ENCODE measurements at regions not wholly inside any gene's neighbourhood (a gene's known extent, or its start where the extent isn't known, plus 50 kb on each side); places are given as distances from the start of the nearest gene placed in this dataset.
A peak's percentile ranks its signal among the peaks of the same experiment; 100 is the strongest.

DNA sequence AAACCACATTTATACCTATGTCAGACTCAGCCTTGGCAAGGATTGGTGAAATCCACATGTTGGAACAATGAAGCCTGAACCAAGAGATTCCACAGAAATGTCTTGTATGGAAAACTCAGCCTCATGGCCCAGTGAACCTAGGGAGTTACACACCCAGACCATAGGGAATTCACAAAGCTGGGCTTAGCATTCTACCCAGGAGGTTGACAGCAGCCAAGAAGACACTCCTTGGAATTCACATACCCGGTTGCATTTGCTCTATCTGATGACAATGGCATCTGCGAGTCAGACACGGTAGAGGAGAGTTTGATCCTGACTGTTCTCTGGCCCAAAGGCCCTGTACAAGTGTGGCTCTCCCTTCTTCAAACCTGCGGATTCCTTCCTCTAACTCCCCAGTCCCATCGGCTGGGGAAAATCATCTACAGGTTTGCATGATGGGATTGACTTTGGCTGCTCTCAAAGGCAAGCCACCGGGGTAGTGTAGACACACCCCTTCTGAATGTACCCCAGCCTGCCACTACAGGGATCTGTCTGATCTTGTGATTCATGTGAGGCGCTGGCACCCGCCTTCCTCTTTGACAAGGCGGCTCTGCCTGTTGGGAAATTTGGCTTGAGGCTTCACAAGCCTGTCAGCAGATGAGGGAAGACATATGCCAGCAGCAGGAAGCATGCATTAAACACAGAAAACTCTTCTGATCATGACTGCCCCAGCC lies 297.3 kb upstream of the KAZN start:
- no peak overlapping the region for H3K4me3 ChIP-seq (ENCODE audit: low read depth, poor library complexity, severe bottlenecking)
- DNase-seq (ENCODE audit: low spot score in 2 of 2), result peak; percentile 86 to 95
- 26 to 28% methylated on average over 9 of the region's 9 CpGs for WGBS, 2 donors
- intact Hi-C loops (cut with DNase I; ENCODE audit: low total_unique reads), result no loop called here
- no peak for TF ChIP-seq POLR2A (IDR thresholded peaks at IDR 0.05)
- TF ChIP-seq, protein P1, sequence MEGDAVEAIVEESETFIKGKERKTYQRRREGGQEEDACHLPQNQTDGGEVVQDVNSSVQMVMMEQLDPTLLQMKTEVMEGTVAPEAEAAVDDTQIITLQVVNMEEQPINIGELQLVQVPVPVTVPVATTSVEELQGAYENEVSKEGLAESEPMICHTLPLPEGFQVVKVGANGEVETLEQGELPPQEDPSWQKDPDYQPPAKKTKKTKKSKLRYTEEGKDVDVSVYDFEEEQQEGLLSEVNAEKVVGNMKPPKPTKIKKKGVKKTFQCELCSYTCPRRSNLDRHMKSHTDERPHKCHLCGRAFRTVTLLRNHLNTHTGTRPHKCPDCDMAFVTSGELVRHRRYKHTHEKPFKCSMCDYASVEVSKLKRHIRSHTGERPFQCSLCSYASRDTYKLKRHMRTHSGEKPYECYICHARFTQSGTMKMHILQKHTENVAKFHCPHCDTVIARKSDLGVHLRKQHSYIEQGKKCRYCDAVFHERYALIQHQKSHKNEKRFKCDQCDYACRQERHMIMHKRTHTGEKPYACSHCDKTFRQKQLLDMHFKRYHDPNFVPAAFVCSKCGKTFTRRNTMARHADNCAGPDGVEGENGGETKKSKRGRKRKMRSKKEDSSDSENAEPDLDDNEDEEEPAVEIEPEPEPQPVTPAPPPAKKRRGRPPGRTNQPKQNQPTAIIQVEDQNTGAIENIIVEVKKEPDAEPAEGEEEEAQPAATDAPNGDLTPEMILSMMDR (IDR thresholded peaks at IDR 0.05), result no peak

DNA sequence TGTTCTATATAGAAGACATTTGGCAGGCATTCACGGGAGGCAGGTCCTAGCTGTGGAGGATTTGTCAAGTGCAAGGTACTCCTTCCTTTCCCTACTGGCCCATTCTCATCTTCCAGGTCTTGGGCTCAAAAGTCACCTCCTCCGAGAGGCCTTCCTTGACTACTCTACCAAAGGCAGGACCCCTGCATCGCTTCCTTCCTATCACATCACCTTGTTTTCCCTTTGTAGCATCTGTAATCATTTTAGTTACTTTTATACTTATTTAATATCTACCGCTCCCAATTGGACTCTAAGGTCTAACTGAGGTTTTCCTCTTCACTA lies 296.8 kb upstream of the KAZN start:
- WGBS, 2 donors, result 47 to 55% methylated on average over 4 of the region's 4 CpGs
- TF ChIP-seq, protein P1 (IDR thresholded peaks at IDR 0.05), result no peak
- no peak for TF ChIP-seq POLR2A (IDR thresholded peaks at IDR 0.05)
- intact Hi-C loops (cut with DNase I; ENCODE audit: low total_unique reads), result no loop called here
- DNase-seq (ENCODE audit: low spot score in 2 of 2), result no peak
- no peak overlapping the region for H3K4me3 ChIP-seq (ENCODE audit: low read depth, poor library complexity, severe bottlenecking)

DNA sequence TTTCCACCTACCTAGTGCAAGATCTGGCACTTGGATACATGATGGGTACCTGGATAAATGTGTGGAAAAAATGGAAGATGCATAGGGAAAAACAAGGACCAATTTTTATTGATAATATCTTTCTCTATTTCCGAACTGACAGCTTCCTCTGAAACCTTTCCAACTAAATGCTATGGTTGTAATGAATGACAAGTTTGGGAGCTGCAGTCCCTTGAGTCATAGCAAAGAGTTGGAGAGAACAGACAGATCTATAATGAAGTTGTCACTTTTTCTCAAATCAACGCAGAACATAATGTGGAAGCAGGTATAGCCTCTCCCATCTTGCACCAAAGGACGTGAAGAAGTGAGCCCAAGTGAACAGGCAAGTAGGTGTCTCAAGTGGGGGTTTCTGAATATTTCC lies 296.5 kb upstream of the KAZN start:
- intact Hi-C loops (cut with DNase I; ENCODE audit: low total_unique reads), result no loop called here

DNA sequence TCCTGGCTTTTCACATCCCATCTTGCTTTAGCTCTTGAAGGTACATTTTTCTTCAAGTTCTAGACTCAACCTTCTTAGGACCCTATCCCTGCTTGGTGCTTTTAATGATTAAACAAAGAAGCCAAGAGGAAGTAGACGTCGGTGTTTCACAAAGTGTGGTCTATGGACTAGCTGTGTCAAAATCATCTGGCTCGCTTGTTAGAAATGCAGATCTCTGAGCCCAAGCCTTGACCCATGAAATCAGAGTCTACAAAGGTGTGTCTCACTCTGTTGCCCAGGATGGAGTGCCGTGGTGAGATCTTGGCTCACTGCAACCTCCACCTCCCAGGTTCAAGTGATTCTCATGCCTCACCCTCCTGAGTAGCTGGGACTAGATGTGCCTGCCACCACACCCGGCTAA lies 295.5 kb upstream of the KAZN start:
- TF ChIP-seq, protein P1 (IDR thresholded peaks at IDR 0.05), result no peak
- no peak for TF ChIP-seq POLR2A (IDR thresholded peaks at IDR 0.05)
- no peak overlapping the region for H3K4me3 ChIP-seq (ENCODE audit: low read depth, poor library complexity, severe bottlenecking)
- WGBS, 2 donors, result 66 to 83% methylated on average over 5 of the region's 5 CpGs
- no peak for DNase-seq (ENCODE audit: low spot score in 2 of 2)
- intact Hi-C loops (cut with DNase I; ENCODE audit: low total_unique reads), result no loop called here

More for the DNA sequence above, 296.5 kb upstream of the KAZN start:
- TF ChIP-seq, protein P1 (IDR thresholded peaks at IDR 0.05), result no peak
- TF ChIP-seq POLR2A (IDR thresholded peaks at IDR 0.05), result no peak
- WGBS, 2 donors, result 47 to 48% methylated on average over 3 of the region's 3 CpGs
- no peak overlapping the region for H3K4me3 ChIP-seq (ENCODE audit: low read depth, poor library complexity, severe bottlenecking)
- DNase-seq (ENCODE audit: low spot score in 2 of 2), result no peak

DNA sequence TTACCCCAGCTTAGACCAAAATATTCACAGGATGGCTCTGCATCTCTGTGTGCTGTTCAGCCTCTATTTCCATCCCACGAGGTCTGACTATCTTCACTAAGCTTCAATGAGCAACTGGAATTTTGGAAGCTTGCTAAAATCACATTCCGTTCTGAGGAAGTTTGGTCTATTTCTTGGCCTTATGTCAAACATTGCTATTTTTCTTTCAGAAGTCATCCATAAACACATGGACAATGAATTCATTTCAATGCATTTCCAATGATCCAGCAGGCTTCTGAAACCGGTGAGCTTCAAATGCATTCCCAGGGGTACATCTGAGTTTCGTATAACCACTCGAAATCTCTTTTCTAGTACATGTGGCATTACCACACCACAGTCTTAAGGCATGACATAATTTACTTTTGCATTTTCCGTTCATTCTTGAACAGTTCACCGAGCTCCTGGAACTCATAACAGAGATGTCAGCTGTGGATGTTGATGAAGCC lies 294.1 kb upstream of the KAZN start:
- intact Hi-C loops (cut with DNase I; ENCODE audit: low total_unique reads), result no loop called here
- 44 to 45% methylated on average over 7 of the region's 7 CpGs for WGBS, 2 donors
- H3K4me3 ChIP-seq (ENCODE audit: low read depth, poor library complexity, severe bottlenecking), result no peak overlapping the region
- no peak for TF ChIP-seq POLR2A (IDR thresholded peaks at IDR 0.05)
- TF ChIP-seq, protein P1 (IDR thresholded peaks at IDR 0.05), result no peak
- DNase-seq (ENCODE audit: low spot score in 2 of 2), result peak in 1 of 2 donors; percentile 52

DNA sequence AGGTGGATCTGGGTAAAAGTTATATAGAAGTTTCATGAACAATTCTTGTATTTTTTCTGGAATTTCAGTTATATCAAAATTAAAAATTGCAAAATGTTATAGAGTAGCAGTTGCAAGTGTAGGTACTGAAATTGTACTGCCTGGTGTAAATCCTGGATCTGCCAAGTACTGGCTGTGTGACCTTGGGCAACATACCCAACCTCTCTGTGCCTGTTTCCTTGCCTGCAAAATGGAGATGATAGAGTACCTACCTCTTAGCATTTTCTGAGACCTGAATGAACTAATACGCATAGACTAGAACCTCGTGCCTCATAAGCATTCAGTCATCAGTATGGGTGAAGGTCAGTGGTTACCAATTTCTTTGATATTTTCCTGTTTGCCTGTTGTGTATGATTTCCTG lies 290.0 kb upstream of the KAZN start:
- no peak for DNase-seq (ENCODE audit: low spot score in 2 of 2)
- whole genome bisulfite sequencing, 2 donors, result 93 to 94% methylated on average over 2 of the region's 2 CpGs
- intact Hi-C loops (cut with DNase I; ENCODE audit: low total_unique reads), result no loop called here
- TF ChIP-seq, protein P1 (IDR thresholded peaks at IDR 0.05), result no peak
- TF ChIP-seq POLR2A (IDR thresholded peaks at IDR 0.05), result no peak
- H3K4me3 ChIP-seq (ENCODE audit: low read depth, poor library complexity, severe bottlenecking), result no peak overlapping the region

Data from lower leg skin (tissue), 4 donors.